Lower leg skin (tissue), 3 donors: ENCODE measurements at regions not wholly inside any gene's neighbourhood (a gene's known extent, or its start where the extent isn't known, plus 50 kb on each side); places are given as distances from the start of the nearest gene placed in this dataset.

Experiments
- POLR2A ChIP-seq, 2 donors: fragments of 450-650 bp; IDR thresholded peaks; one replicate each; pipeline ENCODE4 v1.6.1; 2016 to 2017; ENCODE audit warnings: antibody characterized with exemption in 2 of 2, mild to moderate bottlenecking in 1 of 2, moderate library complexity in 1 of 2
- TF ChIP-seq, protein P1 (sequence below), 3 donors: fragments of 450-650 bp; IDR thresholded peaks; one replicate each; pipeline ENCODE4 v1.5.1; 2016; ENCODE audit warnings: antibody characterized with exemption in 3 of 3, mild to moderate bottlenecking in 3 of 3, moderate library complexity in 2 of 3

DNA sequence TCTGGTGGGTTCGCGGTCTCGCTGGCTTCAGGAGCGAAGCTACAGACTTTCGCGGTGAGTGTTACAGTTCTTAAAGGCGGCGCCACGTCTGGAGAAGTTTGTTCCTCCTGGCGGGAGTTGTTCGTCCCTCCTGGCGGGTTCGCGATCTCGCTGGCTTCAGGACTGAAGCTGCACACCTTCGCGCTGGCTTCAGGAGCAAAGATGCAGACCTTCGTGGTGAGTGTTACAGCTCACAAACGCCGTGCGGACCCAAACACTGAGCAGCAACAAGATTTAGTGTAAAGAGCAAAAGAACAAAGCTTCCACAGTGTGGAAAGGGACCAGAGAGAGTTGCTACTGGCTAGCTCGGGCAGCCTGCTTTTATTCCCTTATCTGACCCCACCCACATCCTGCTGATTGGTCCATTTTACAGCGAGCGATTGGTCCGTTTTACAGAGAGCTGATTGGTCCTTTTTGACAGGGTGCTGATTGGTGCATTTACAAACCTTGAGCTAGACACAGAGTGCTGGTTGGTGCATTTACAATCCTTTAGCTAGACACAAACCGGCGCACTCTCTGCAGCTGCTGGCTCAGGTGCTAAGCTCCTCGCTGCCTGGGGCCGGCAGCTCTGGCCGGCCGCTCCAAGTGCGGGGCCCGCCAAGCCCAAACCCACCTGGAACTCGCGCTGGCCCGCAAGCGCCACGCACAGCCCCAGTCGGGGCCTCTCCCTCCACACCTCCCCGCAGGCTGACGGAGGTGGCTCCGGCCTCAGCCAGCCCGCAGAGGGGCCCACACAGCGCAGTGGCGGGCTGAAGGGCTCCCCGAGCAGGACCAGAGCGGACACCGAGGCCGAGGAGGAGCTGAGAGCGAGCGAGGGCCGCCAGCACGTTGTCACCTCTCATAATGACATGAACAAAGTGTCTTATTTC lies 172.8 kb upstream of the KCTD3 start:
- TF ChIP-seq, protein P1, sequence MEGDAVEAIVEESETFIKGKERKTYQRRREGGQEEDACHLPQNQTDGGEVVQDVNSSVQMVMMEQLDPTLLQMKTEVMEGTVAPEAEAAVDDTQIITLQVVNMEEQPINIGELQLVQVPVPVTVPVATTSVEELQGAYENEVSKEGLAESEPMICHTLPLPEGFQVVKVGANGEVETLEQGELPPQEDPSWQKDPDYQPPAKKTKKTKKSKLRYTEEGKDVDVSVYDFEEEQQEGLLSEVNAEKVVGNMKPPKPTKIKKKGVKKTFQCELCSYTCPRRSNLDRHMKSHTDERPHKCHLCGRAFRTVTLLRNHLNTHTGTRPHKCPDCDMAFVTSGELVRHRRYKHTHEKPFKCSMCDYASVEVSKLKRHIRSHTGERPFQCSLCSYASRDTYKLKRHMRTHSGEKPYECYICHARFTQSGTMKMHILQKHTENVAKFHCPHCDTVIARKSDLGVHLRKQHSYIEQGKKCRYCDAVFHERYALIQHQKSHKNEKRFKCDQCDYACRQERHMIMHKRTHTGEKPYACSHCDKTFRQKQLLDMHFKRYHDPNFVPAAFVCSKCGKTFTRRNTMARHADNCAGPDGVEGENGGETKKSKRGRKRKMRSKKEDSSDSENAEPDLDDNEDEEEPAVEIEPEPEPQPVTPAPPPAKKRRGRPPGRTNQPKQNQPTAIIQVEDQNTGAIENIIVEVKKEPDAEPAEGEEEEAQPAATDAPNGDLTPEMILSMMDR (IDR thresholded peaks at IDR 0.05), result no peak
- TF ChIP-seq POLR2A (IDR thresholded peaks at IDR 0.05), result no peak
